SK-N-SH treated with all-trans-retinoic acid at 6 μM for 48 hours (cell line): ENCODE measurements at regions not wholly inside any gene's neighbourhood (a gene's known extent, or its start where the extent isn't known, plus 50 kb on each side); places are given as distances from the start of the nearest gene placed in this dataset.

Source experiments
- ATAC-seq: fragments of 200-7000 bp; cut with Tn5 transposase; 3 replicates; pipeline ENCODE4 v1.9.1; 2020; ENCODE audit warnings: mild to moderate bottlenecking, moderate library complexity
- ARNTL ChIP-seq: fragments of 450-650 bp; formaldehyde crosslinking; IDR thresholded peaks from 2 replicates; pipeline ENCODE4 v1.5.0; 2020; ENCODE audit warnings: low read depth, mild to moderate bottlenecking, moderate library complexity, borderline replicate concordance
- BACH2 ChIP-seq: fragments of 250-450 bp; sonication (Bioruptor Pico); IDR thresholded peaks from 2 replicates; pipeline ENCODE4 v1.9.0; 2021; ENCODE audit warnings: mild to moderate bottlenecking, borderline replicate concordance
- CREB5 ChIP-seq: fragments of 250-450 bp; sonication (Bioruptor Pico); IDR thresholded peaks from 2 replicates; pipeline ENCODE4 v1.5.1; 2020; ENCODE audit warnings: low read depth, mild to moderate bottlenecking, moderate library complexity
- CSDC2 ChIP-seq: fragments of 250-450 bp; sonication (Bioruptor Pico); IDR thresholded peaks from 2 replicates; pipeline ENCODE4 v1.5.0; 2020; ENCODE audit warnings: mild to moderate bottlenecking, moderate library complexity
- ESRRG ChIP-seq: fragments of 250-450 bp; sonication (Bioruptor Pico); IDR thresholded peaks from 2 replicates; pipeline ENCODE4 v1.6.1; 2021; ENCODE audit warnings: mild to moderate bottlenecking
- GLIS3 ChIP-seq: fragments of 250-450 bp; sonication (Bioruptor Pico); IDR thresholded peaks from 2 replicates; pipeline ENCODE4 v1.5.0; 2020; ENCODE audit warnings: mild to moderate bottlenecking, moderate library complexity
- ISL1 ChIP-seq: fragments of 250-450 bp; sonication (Bioruptor Pico); IDR thresholded peaks from 2 replicates; pipeline ENCODE4 v2.1.2; 2022; ENCODE audit warnings: mild to moderate bottlenecking, moderate library complexity
- OSR1 ChIP-seq: fragments of 250-450 bp; sonication (Bioruptor Pico); IDR thresholded peaks from 2 replicates; pipeline ENCODE4 v1.8.0; 2022; ENCODE audit warnings: moderate library complexity, mild to moderate bottlenecking, inconsistent platforms
- PATZ1 ChIP-seq: fragments of 250-450 bp; sonication (Bioruptor Pico); IDR thresholded peaks from 2 replicates; pipeline ENCODE4 v1.8.0; 2020; ENCODE audit warnings: mild to moderate bottlenecking, moderate library complexity, borderline replicate concordance
- PPARA ChIP-seq: fragments of 250-450 bp; sonication (Bioruptor Pico); IDR thresholded peaks from 2 replicates; pipeline ENCODE4 v1.5.0; 2020; ENCODE audit warnings: mild to moderate bottlenecking, borderline replicate concordance
- SNAI2 ChIP-seq: fragments of 250-450 bp; sonication (Bioruptor Pico); IDR thresholded peaks from 2 replicates; pipeline ENCODE4 v1.5.0; 2020; ENCODE audit warnings: mild to moderate bottlenecking, moderate library complexity
- TCF4 ChIP-seq: fragments of 250-450 bp; sonication (Bioruptor Pico); IDR thresholded peaks from 2 replicates; pipeline ENCODE4 v1.8.0; 2021; ENCODE audit warnings: mild to moderate bottlenecking, moderate library complexity, borderline replicate concordance
- TOX ChIP-seq: fragments of 250-450 bp; sonication (Bioruptor Pico); IDR thresholded peaks from 2 replicates; pipeline ENCODE4 v1.8.0; 2021; ENCODE audit warnings: mild to moderate bottlenecking, moderate library complexity, borderline replicate concordance
- ZC3H10 ChIP-seq: fragments of 250-450 bp; sonication (Bioruptor Pico); IDR thresholded peaks from 2 replicates; pipeline ENCODE4 v1.5.1; 2021; ENCODE audit warnings: mild to moderate bottlenecking, moderate library complexity
- ZFP3 ChIP-seq: fragments of 250-450 bp; sonication (Bioruptor Pico); IDR thresholded peaks from 2 replicates; pipeline ENCODE4 v1.5.0; 2020; ENCODE audit warnings: mild to moderate bottlenecking, moderate library complexity
- ZFP30 ChIP-seq: fragments of 450-650 bp; formaldehyde crosslinking; IDR thresholded peaks from 2 replicates; pipeline ENCODE4 v1.5.0; 2022; ENCODE audit warnings: mild to moderate bottlenecking, moderate library complexity
- ZNF565 ChIP-seq: fragments of 450-650 bp; formaldehyde crosslinking; conservative IDR thresholded peaks from 2 replicates; pipeline ENCODE4 v1.5.0; 2020; ENCODE audit warnings: low read depth, mild to moderate bottlenecking, moderate library complexity
- ZNF70 ChIP-seq: fragments of 450-650 bp; formaldehyde crosslinking; IDR thresholded peaks from 2 replicates; pipeline ENCODE4 v1.5.0; 2020; ENCODE audit warnings: mild to moderate bottlenecking, moderate library complexity
- ZNF8 ChIP-seq: fragments of 450-650 bp; formaldehyde crosslinking; IDR thresholded peaks from 2 replicates; pipeline ENCODE4 v1.5.0; 2020; ENCODE audit warnings: mild to moderate bottlenecking, moderate library complexity
- TF ChIP-seq, protein P1 (sequence below): fragments of 250-450 bp; sonication (Bioruptor Pico); IDR thresholded peaks from 2 replicates; pipeline ENCODE4 v1.5.0; 2020; ENCODE audit warnings: mild to moderate bottlenecking, moderate library complexity
- TF ChIP-seq, protein P2 (sequence below): fragments of 250-450 bp; sonication (Bioruptor Pico); IDR thresholded peaks from 2 replicates; pipeline ENCODE4 v1.8.0; 2021; ENCODE audit warnings: low read depth, mild to moderate bottlenecking, moderate library complexity, borderline replicate concordance

DNA sequence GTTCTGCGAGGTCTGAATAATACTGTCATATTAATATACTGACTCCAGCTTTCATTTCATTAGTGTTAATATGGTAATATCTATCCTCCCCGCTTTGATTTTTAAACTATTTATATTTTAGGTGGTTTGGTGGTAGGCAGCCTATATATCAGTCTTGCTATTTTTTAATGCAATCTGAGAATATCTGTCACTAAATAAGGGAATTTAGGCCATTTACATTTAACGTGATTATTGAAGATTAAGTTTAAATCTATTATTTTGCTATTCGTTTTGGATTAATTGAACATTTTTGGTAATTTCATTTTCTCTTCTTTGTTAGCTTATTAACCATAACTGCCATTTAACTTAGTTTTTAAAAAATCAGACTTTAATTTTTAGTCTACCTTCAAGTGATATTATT, 247.7 kb upstream of the PMFBP1 start:
- TF ChIP-seq ZFP30 (CRISPR knock-in tag) (no peak), ZC3H10 (CRISPR knock-in tag) (no peak)
- no peak for ATAC-seq

GRCh38 chr16:72415379-72415778, 243.4 kb upstream of the PMFBP1 start:
- TF ChIP-seq ZC3H10 (CRISPR knock-in tag) (no peak), PATZ1 (CRISPR knock-in tag) (no peak)
- no peak for ATAC-seq

- no peak for ATAC-seq
- TF ChIP-seq, protein P1, sequence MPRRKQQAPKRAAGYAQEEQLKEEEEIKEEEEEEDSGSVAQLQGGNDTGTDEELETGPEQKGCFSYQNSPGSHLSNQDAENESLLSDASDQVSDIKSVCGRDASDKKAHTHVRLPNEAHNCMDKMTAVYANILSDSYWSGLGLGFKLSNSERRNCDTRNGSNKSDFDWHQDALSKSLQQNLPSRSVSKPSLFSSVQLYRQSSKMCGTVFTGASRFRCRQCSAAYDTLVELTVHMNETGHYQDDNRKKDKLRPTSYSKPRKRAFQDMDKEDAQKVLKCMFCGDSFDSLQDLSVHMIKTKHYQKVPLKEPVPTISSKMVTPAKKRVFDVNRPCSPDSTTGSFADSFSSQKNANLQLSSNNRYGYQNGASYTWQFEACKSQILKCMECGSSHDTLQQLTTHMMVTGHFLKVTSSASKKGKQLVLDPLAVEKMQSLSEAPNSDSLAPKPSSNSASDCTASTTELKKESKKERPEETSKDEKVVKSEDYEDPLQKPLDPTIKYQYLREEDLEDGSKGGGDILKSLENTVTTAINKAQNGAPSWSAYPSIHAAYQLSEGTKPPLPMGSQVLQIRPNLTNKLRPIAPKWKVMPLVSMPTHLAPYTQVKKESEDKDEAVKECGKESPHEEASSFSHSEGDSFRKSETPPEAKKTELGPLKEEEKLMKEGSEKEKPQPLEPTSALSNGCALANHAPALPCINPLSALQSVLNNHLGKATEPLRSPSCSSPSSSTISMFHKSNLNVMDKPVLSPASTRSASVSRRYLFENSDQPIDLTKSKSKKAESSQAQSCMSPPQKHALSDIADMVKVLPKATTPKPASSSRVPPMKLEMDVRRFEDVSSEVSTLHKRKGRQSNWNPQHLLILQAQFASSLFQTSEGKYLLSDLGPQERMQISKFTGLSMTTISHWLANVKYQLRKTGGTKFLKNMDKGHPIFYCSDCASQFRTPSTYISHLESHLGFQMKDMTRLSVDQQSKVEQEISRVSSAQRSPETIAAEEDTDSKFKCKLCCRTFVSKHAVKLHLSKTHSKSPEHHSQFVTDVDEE (CRISPR knock-in tag): no peak
- TF ChIP-seq ZFP3 (no peak), ZNF565 (CRISPR knock-in tag) (no peak), ARNTL (CRISPR knock-in tag) (no peak), TOX (CRISPR knock-in tag) (no peak), OSR1 (CRISPR knock-in tag) (no peak), ESRRG (CRISPR knock-in tag) (no peak), CSDC2 (no peak), BACH2 (CRISPR knock-in tag) (no peak), CREB5 (CRISPR knock-in tag) (no peak), ZNF70 (CRISPR knock-in tag) (no peak), GLIS3 (no peak), PPARA (CRISPR knock-in tag) (no peak), TCF4 (no peak), ZFP30 (CRISPR knock-in tag) (no peak)
- TF ChIP-seq, protein P2, sequence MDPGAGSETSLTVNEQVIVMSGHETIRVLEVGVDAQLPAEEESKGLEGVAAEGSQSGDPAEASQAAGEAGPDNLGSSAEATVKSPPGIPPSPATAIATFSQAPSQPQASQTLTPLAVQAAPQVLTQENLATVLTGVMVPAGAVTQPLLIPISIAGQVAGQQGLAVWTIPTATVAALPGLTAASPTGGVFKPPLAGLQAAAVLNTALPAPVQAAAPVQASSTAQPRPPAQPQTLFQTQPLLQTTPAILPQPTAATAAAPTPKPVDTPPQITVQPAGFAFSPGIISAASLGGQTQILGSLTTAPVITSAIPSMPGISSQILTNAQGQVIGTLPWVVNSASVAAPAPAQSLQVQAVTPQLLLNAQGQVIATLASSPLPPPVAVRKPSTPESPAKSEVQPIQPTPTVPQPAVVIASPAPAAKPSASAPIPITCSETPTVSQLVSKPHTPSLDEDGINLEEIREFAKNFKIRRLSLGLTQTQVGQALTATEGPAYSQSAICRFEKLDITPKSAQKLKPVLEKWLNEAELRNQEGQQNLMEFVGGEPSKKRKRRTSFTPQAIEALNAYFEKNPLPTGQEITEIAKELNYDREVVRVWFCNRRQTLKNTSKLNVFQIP: no peak
These were observed 238.5 kb upstream of the PMFBP1 start for GRCh38 chr16:72410492-72410891.

DNA sequence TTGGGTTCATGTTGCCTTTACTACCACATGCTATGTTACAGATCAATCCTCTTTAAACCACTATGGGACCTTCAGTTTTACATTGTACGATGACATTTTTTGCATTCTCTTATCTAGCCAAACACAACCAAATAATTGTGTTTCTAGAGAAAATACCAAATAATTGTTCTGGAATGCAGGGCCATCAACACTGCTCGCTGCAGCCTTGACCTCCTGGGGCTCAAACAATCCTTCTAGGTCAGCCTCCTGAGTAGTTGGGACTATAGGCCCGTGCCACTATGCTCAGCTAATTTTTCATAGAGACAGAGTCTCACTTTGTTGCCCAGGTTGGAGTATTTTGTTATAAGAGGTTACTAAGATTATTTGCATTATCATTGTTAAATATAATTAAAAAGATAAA, 237.5 kb upstream of the PMFBP1 start:
- ATAC-seq: no peak
- TF ChIP-seq SNAI2 (CRISPR knock-in tag) (no peak), PATZ1 (CRISPR knock-in tag) (no peak), CSDC2 (no peak), ISL1 (CRISPR knock-in tag) (no peak), ZNF565 (CRISPR knock-in tag) (no peak), ZNF70 (CRISPR knock-in tag) (no peak), ZFP30 (CRISPR knock-in tag) (no peak), ZFP3 (no peak), TCF4 (no peak), CREB5 (CRISPR knock-in tag) (no peak), ZNF8 (CRISPR knock-in tag) (no peak), OSR1 (CRISPR knock-in tag) (no peak), ARNTL (CRISPR knock-in tag) (no peak), GLIS3 (no peak), TOX (CRISPR knock-in tag) (no peak)
- TF ChIP-seq, protein P1 (CRISPR knock-in tag): no peak
